ENCODE measurements at regions not wholly inside any gene's neighbourhood (a gene's known extent, or its start where the extent isn't known, plus 50 kb on each side); places are given as distances from the start of the nearest gene placed in this dataset.

- Mint-ChIP-seq H3K27me3 (no peaks in the 10 kb centered on the region), H3K4me3 (no peak overlapping the region), H3K27ac (no peak overlapping the region), H3K36me3 (no peaks in the 10 kb centered on the region), H3K4me1 (no peaks in the 10 kb centered on the region), H3K9me3 (peaks cover 0 to 12% (median 2%) of the 10 kb centered on the region in 9 donors)
- no peak for ATAC-seq
- no peak for DNase-seq
- POLR2A ChIA-PET = no interaction called here
Measured at GRCh38 chr4:189367832-189368231, 572.8 kb upstream of the FRG1 start.

GRCh38 chr4:189374176-189374575, 566.5 kb upstream of the FRG1 start:
- no peaks in the 10 kb centered on the region for H3K27me3 Mint-ChIP-seq
- no peak overlapping the region for H3K4me3 Mint-ChIP-seq
- ATAC-seq = no peak
- H3K4me1 Mint-ChIP-seq = no peaks in the 10 kb centered on the region
- H3K9me3 Mint-ChIP-seq = peaks cover 0 to 18% (median 3%) of the 10 kb centered on the region in 9 donors
- no peak overlapping the region for H3K27ac Mint-ChIP-seq
- no peaks in the 10 kb centered on the region for H3K36me3 Mint-ChIP-seq
- POLR2A ChIA-PET = no interaction called here
- DNase-seq = no peak

GRCh38 chr4:189376901-189377300, 563.8 kb upstream of the FRG1 start:
- H3K27me3 Mint-ChIP-seq = no peaks in the 10 kb centered on the region
- peaks cover 0 to 14% (median 3%) of the 10 kb centered on the region in 9 donors for H3K9me3 Mint-ChIP-seq
- no peak overlapping the region for H3K4me3 Mint-ChIP-seq
- ATAC-seq (no peak), DNase-seq (no peak)
- no peaks in the 10 kb centered on the region for H3K4me1 Mint-ChIP-seq
- POLR2A ChIA-PET = no interaction called here
- H3K36me3 Mint-ChIP-seq = no peaks in the 10 kb centered on the region
- no peak overlapping the region for H3K27ac Mint-ChIP-seq

GRCh38 chr4:189377569-189377968, 563.1 kb upstream of the FRG1 start:
- DNase-seq = no peak
- POLR2A ChIA-PET = no interaction called here
- ATAC-seq = no peak
- Mint-ChIP-seq H3K4me1 (no peaks in the 10 kb centered on the region), H3K36me3 (no peaks in the 10 kb centered on the region), H3K27ac (no peak overlapping the region), H3K4me3 (no peak overlapping the region), H3K9me3 (peaks cover 0 to 14% (median 3%) of the 10 kb centered on the region in 9 donors), H3K27me3 (no peaks in the 10 kb centered on the region)

GRCh38 chr4:189385098-189385497, 555.6 kb upstream of the FRG1 start:
- no peak for ATAC-seq
- Mint-ChIP-seq H3K27ac (no peak overlapping the region), H3K27me3 (no peaks in the 10 kb centered on the region), H3K36me3 (peaks cover 0 to 4% (median 0%) of the 10 kb centered on the region in 3 donors), H3K4me1 (no peaks in the 10 kb centered on the region), H3K9me3 (peaks cover 0 to 20% (median 10%) of the 10 kb centered on the region in 9 donors), H3K4me3 (no peak overlapping the region)
- POLR2A ChIA-PET = no interaction called here
- DNase-seq = no peak

- Mint-ChIP-seq H3K27ac (no peak overlapping the region), H3K36me3 (peaks cover 0 to 4% (median 0%) of the 10 kb centered on the region in 3 donors), H3K4me1 (no peaks in the 10 kb centered on the region), H3K27me3 (no peaks in the 10 kb centered on the region), H3K9me3 (peaks cover 0 to 25% (median 11%) of the 10 kb centered on the region in 9 donors), H3K4me3 (no peak overlapping the region)
- ATAC-seq (no peak), DNase-seq (no peak)
- POLR2A ChIA-PET = no interaction called here
Measured at GRCh38 chr4:189385579-189385978, 555.1 kb upstream of the FRG1 start.

- Mint-ChIP-seq H3K4me1 (no peaks in the 10 kb centered on the region), H3K27ac (no peak overlapping the region), H3K9me3 (peaks cover 0 to 31% (median 13%) of the 10 kb centered on the region in 9 donors), H3K27me3 (peaks cover 0 to 4% (median 0%) of the 10 kb centered on the region in 5 donors), H3K4me3 (no peak overlapping the region), H3K36me3 (no peaks in the 10 kb centered on the region)
- DNase-seq (no peak), ATAC-seq (no peak)
- POLR2A ChIA-PET = no interaction called here
Measured at GRCh38 chr4:189396435-189396834, 544.2 kb upstream of the FRG1 start.

- DNase-seq (no peak), ATAC-seq (no peak)
- Mint-ChIP-seq H3K27me3 (no peaks in the 10 kb centered on the region), H3K9me3 (peaks cover 3 to 35% (median 13%) of the 10 kb centered on the region in 9 donors), H3K27ac (no peak overlapping the region), H3K4me3 (no peak overlapping the region), H3K4me1 (no peaks in the 10 kb centered on the region), H3K36me3 (peaks cover 0 to 6% (median 0%) of the 10 kb centered on the region in 3 donors)
- POLR2A ChIA-PET = no interaction called here
Measured at GRCh38 chr4:189404271-189404670, 536.4 kb upstream of the FRG1 start.

- H3K36me3 Mint-ChIP-seq = no peaks in the 10 kb centered on the region
- DNase-seq (no peak), ATAC-seq (no peak)
- no peaks in the 10 kb centered on the region for H3K4me1 Mint-ChIP-seq
- no peak overlapping the region for H3K4me3 Mint-ChIP-seq
- H3K27me3 Mint-ChIP-seq = no peaks in the 10 kb centered on the region
- peaks cover 0 to 21% (median 7%) of the 10 kb centered on the region in 9 donors for H3K9me3 Mint-ChIP-seq
- POLR2A ChIA-PET = no interaction called here
- H3K27ac Mint-ChIP-seq = no peak overlapping the region
Measured at GRCh38 chr4:189409158-189409557, 531.5 kb upstream of the FRG1 start.

GRCh38 chr4:189414021-189414420, 526.7 kb upstream of the FRG1 start:
- Mint-ChIP-seq H3K36me3 (no peaks in the 10 kb centered on the region), H3K9me3 (peaks cover 0 to 18% (median 6%) of the 10 kb centered on the region in 9 donors), H3K27me3 (no peaks in the 10 kb centered on the region), H3K27ac (no peak overlapping the region), H3K4me1 (no peaks in the 10 kb centered on the region), H3K4me3 (no peak overlapping the region)
- POLR2A ChIA-PET = no interaction called here
- ATAC-seq (no peak), DNase-seq (no peak)

GRCh38 chr4:189420572-189420971, 520.1 kb upstream of the FRG1 start:
- ATAC-seq (no peak), DNase-seq (no peak)
- Mint-ChIP-seq H3K36me3 (no peaks in the 10 kb centered on the region), H3K9me3 (peaks cover 0 to 14% (median 2%) of the 10 kb centered on the region in 9 donors), H3K4me1 (peaks cover 0 to 2% (median 0%) of the 10 kb centered on the region in 4 donors), H3K4me3 (no peak overlapping the region), H3K27ac (no peak overlapping the region), H3K27me3 (peaks cover 0 to 7% (median 0%) of the 10 kb centered on the region in 5 donors)
- POLR2A ChIA-PET = no interaction called here

GRCh38 chr4:189436207-189436606, 504.5 kb upstream of the FRG1 start:
- POLR2A ChIA-PET = no interaction called here
- Mint-ChIP-seq H3K27ac (no peak overlapping the region), H3K36me3 (no peaks in the 10 kb centered on the region), H3K27me3 (no peaks in the 10 kb centered on the region), H3K9me3 (peaks cover 0 to 27% (median 8%) of the 10 kb centered on the region in 9 donors), H3K4me3 (no peak overlapping the region), H3K4me1 (no peaks in the 10 kb centered on the region)
- ATAC-seq (no peak), DNase-seq (no peak)

GRCh38 chr4:189440716-189441115, 500.0 kb upstream of the FRG1 start:
- H3K4me3 Mint-ChIP-seq = no peak overlapping the region
- H3K27me3 Mint-ChIP-seq = no peaks in the 10 kb centered on the region
- DNase-seq (no peak), ATAC-seq (no peak)
- no peak overlapping the region for H3K27ac Mint-ChIP-seq
- H3K9me3 Mint-ChIP-seq = peaks cover 0 to 29% (median 5%) of the 10 kb centered on the region in 9 donors
- H3K4me1 Mint-ChIP-seq = no peaks in the 10 kb centered on the region
- POLR2A ChIA-PET = no interaction called here
- H3K36me3 Mint-ChIP-seq = no peaks in the 10 kb centered on the region

- H3K9me3 Mint-ChIP-seq = peaks cover 0 to 17% (median 2%) of the 10 kb centered on the region in 9 donors
- H3K27ac Mint-ChIP-seq = no peak overlapping the region
- POLR2A ChIA-PET = no interaction called here
- DNase-seq (no peak), ATAC-seq (no peak)
- no peaks in the 10 kb centered on the region for H3K4me1 Mint-ChIP-seq
- no peak overlapping the region for H3K4me3 Mint-ChIP-seq
- no peaks in the 10 kb centered on the region for H3K27me3 Mint-ChIP-seq
- no peaks in the 10 kb centered on the region for H3K36me3 Mint-ChIP-seq
Measured at GRCh38 chr4:189443341-189443740, 497.3 kb upstream of the FRG1 start.
